Choroid plexus epithelial cell (primary cell): ENCODE measurements at regions not wholly inside any gene's neighbourhood (a gene's known extent, or its start where the extent isn't known, plus 50 kb on each side); places are given as distances from the start of the nearest gene placed in this dataset.

Source experiments
- DNase-seq: peaks from one replicate; pipeline ENCODE4 v3.0.0-alpha.2; 2010; ENCODE audit warnings: low read depth
- H3K4me3 ChIP-seq: 2 replicates; pipeline ENCODE4 v1.5.1; 2011; ENCODE audit warnings: low read depth, mild to moderate bottlenecking, control low read depth, low read length, moderate library complexity
- TF ChIP-seq, protein P1 (sequence below): conservative IDR thresholded peaks from 2 replicates; pipeline ENCODE4 v1.5.1; 2011; ENCODE audit warnings: low read depth, mild to moderate bottlenecking, control low read depth, inconsistent platforms, low read length, moderate library complexity

DNA sequence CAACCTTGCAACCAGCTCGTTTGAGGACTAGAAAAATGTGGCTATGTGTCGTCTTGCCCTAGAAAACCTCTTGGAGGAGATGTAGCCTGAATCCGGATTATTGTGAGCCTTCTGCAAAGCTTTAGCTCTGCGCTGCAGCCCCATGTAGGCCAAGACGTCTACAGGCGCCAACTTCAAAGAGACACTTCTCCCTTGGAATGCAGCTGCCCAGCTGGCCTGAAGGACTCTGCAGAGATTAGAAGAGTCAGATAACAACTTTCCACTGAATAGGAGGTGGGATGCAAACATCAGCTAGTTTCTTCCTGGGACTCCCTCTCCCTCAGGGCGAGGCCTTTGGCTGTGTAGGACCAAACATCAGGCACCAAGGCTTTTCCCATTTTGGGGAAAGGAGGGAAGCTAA, 356.5 kb upstream of the IL12A start:
- DNase-seq: no peak
- TF ChIP-seq, protein P1, sequence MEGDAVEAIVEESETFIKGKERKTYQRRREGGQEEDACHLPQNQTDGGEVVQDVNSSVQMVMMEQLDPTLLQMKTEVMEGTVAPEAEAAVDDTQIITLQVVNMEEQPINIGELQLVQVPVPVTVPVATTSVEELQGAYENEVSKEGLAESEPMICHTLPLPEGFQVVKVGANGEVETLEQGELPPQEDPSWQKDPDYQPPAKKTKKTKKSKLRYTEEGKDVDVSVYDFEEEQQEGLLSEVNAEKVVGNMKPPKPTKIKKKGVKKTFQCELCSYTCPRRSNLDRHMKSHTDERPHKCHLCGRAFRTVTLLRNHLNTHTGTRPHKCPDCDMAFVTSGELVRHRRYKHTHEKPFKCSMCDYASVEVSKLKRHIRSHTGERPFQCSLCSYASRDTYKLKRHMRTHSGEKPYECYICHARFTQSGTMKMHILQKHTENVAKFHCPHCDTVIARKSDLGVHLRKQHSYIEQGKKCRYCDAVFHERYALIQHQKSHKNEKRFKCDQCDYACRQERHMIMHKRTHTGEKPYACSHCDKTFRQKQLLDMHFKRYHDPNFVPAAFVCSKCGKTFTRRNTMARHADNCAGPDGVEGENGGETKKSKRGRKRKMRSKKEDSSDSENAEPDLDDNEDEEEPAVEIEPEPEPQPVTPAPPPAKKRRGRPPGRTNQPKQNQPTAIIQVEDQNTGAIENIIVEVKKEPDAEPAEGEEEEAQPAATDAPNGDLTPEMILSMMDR: no peak
- H3K4me3 ChIP-seq: no peak overlapping the region

DNA sequence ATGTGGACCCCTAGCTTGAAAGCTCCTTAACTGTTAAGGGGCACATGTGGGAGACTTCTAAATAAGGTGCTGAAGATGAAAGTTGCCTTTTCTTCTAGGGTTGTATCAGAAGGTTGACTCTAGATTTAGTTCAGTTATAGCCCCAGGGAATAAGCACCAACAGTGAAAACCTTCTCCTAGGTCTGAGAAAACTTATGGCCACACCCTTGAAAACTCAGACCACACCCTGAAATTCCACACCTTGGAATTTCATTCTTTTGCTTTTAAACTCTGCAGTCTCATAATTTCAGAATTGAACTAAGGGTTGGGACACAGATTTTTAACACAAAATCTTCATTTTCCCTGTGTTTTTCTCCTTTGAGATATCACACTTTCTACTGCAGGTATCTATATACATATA, 355.8 kb upstream of the IL12A start:
- DNase-seq: no peak
- H3K4me3 ChIP-seq: no peak overlapping the region
- TF ChIP-seq, protein P1: no peak

DNA sequence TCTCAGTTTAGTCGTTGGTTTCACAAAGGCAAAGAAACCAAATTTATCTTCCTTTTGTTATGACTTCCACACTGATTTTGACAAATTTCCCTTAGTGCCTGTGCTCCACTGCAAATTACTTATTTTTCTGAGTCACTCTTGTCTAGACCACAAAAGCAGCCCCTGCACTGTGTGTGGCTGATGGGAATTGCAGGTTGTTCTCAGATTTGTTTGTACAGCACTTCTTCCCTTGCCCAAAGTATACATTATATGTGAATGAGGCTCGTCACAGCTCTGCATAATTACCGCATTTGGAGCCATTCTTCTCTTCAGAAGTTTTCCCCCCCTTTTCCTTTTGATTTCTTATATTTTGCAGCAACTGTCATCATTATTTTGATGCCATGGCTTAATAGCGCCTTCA, 354.2 kb upstream of the IL12A start:
- H3K4me3 ChIP-seq: no peak overlapping the region
- TF ChIP-seq, protein P1: no peak
- DNase-seq: peak; percentile 52

DNA sequence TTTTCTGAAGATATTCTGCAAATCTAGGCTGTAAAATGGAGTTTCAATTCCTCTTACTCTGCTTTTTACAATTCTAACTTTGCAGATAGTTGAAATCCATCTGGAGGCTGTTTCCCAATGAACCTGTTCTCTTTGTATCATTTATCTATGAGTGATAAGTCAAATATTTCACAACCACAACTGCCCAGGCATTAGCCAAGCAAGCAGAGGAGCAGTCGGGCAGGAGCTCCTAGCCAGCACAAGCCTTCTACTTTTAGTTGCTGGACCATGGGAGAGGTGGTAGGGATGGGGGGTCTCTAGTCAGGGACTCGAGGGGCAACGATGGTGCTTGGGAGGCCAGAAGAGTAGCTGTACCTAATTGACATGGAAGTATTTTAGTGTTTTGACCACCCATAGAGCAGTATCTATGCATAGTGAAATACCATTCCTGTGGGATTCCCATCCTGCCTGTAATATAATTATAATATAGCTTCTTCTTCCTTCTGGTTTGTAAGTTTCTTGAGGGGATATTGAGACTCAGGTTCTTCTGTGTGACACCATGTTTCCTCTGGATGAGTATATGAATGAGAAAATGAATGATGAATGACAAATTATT, 353.5 kb upstream of the IL12A start:
- TF ChIP-seq, protein P1: no peak
- DNase-seq: peak; percentile 54
- H3K4me3 ChIP-seq: no peak overlapping the region

DNA sequence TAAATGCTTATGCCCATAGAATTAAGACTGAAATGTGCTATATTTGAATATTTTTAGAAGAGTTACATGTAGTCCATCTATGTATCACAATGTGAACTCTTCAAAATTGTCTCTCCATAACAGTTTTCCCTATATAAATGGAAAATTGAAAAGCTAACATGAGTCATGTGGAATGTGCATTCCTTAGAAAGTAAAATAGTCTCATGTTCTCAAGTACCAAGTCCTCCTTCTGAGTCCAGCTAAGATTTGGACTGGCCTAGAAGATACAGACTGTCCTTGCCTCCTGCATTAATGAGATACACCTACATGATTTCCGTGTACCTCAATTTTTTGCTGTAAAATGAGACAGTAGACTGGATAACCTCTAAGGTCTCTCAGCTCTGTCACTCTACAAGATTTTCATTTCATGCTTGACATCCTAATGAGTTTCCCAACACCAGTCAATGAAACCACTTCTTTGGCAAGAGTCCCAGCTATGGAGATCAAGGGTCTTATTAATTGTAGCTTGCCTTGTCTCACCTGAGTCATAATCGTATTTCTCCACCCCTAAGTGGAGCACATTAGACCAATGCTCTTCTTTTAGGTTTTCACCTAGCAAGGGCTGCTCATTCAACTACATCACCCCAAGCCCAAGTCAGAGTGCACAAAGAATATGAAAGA, 350.6 kb upstream of the IL12A start:
- peak; percentile 61 for DNase-seq
- TF ChIP-seq, protein P1: no peak
- no peak overlapping the region for H3K4me3 ChIP-seq

DNA sequence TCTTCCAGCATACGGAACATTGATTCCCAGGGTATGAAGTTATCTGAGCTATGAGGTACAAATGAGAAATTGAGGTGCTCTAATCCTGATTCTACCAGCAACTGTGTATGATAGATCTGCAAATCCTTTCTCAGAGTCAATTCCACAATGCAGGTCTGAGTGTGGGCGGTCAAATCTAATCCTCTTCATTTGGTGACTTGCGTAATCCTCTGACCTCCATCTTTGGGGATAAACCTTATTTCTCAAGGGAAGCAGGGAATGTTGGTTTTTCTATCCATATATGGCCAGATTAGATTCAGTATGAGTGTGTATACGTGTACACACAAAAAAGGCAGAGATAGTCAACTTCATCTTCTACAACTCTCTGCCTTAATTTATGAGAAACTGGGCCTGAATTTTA, 348.4 kb upstream of the IL12A start:
- TF ChIP-seq, protein P1: no peak
- no peak overlapping the region for H3K4me3 ChIP-seq
- DNase-seq: no peak

DNA sequence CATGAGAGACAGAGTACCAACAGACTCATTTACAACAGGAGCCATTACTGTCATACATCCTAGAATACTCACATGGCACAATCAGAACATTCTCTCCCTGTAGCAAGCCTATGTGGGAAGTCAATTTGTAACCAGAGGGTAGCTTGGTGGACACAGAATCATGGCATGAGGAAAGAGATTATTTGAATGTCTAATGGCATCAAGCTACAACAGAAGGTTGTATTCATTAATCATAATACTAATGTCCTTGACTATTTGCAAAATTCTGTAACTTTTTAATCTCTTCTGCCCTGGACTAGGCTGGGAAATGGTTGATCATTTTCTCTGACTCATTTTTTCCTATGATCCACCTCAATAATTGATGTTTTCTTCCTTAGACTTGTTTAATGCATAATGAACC, 345.2 kb upstream of the IL12A start:
- TF ChIP-seq, protein P1: no peak
- DNase-seq: no peak
- no peak overlapping the region for H3K4me3 ChIP-seq
